SK-N-MC (cell line): ENCODE measurements at regions not wholly inside any gene's neighbourhood (a gene's known extent, or its start where the extent isn't known, plus 50 kb on each side); places are given as distances from the start of the nearest gene placed in this dataset.

ENCODE experiments used
- DNase-seq: peaks from one replicate; pipeline ENCODE4 v3.0.0-alpha.2; 2011; ENCODE audit warnings: low read depth, low spot score
- H3K27ac ChIP-seq: fragments of 200-600 bp; sonication (generic); 2 replicates; pipeline ENCODE4 v1.5.1; 2016; ENCODE audit warnings: mixed run types
- H3K36me3 ChIP-seq: fragments of 200-600 bp; sonication (generic); 2 replicates; pipeline ENCODE4 v1.6.1; 2017; ENCODE audit warnings: antibody characterized with exemption, low read length, mixed read lengths; ENCODE audit not compliant: insufficient read depth
- H3K4me3 ChIP-seq: fragments of 200-600 bp; sonication (generic); 2 replicates; pipeline ENCODE4 v1.5.1; 2016
- H3K9ac ChIP-seq: fragments of 200-600 bp; sonication (generic); 2 replicates; pipeline ENCODE4 v1.8.0; 2017; ENCODE audit warnings: mixed run types, mixed read lengths; ENCODE audit not compliant: insufficient read length
- H3K9me3 ChIP-seq: fragments of 200-600 bp; sonication (generic); 2 replicates; pipeline ENCODE4 v1.6.1; 2017; ENCODE audit warnings: low read depth, mild to moderate bottlenecking, antibody characterized with exemption, low read length, moderate library complexity, mixed read lengths
- EZH2 ChIP-seq: fragments of 200-600 bp; sonication (generic); IDR thresholded peaks from one replicate; pipeline ENCODE4 v1.6.1; 2017; ENCODE audit warnings: antibody characterized with exemption
- FOXP2 ChIP-seq: optimal IDR thresholded peaks from 2 replicates; pipeline ENCODE3; 2011; ENCODE audit warnings: mild to moderate bottlenecking, moderate library complexity; ENCODE audit not compliant: insufficient read depth; ENCODE audit errors: extremely low read length, control extremely low read depth
- POLR2AphosphoS5 ChIP-seq: IDR thresholded peaks from 2 replicates; pipeline ENCODE4 v1.6.1; 2012; ENCODE audit warnings: mild to moderate bottlenecking, low read depth, low read length, borderline replicate concordance

- Histone ChIP-seq H3K36me3 (no peaks in the 10 kb centered on the region), H3K4me3 (no peak overlapping the region), H3K9ac (no peak overlapping the region), H3K27ac (no peak overlapping the region), H3K9me3 (no peaks in the 10 kb centered on the region)
- TF ChIP-seq EZH2, result no peak
- no peak for TF ChIP-seq FOXP2
- no peak for TF ChIP-seq POLR2AphosphoS5
- DNase-seq, result no peak
Measured at GRCh38 chr10:123562811-123563580, 103.2 kb upstream of the GPR26 start.

GRCh38 chr10:123563581-123563855 is 102.6 kb upstream of the GPR26 start:
- no peaks in the 10 kb centered on the region for H3K9me3 ChIP-seq
- H3K27ac ChIP-seq, result no peak overlapping the region
- H3K36me3 ChIP-seq, result no peaks in the 10 kb centered on the region
- TF ChIP-seq FOXP2 (no peak), POLR2AphosphoS5 (no peak), EZH2 (no peak)
- H3K4me3 ChIP-seq, result no peak overlapping the region
- no peak overlapping the region for H3K9ac ChIP-seq
- DNase-seq, result no peak

- H3K36me3 ChIP-seq, result no peaks in the 10 kb centered on the region
- no peak overlapping the region for H3K4me3 ChIP-seq
- H3K9me3 ChIP-seq, result no peaks in the 10 kb centered on the region
- no peak for DNase-seq
- TF ChIP-seq POLR2AphosphoS5 (no peak), FOXP2 (no peak), EZH2 (no peak)
- H3K27ac ChIP-seq, result no peak overlapping the region
- H3K9ac ChIP-seq, result no peak overlapping the region
Measured at GRCh38 chr10:123563994-123564393, 102.2 kb upstream of the GPR26 start.

GRCh38 chr10:123564631-123565030 is 101.5 kb upstream of the GPR26 start:
- H3K27ac ChIP-seq, result no peak overlapping the region
- H3K4me3 ChIP-seq, result no peak overlapping the region
- TF ChIP-seq POLR2AphosphoS5 (no peak), FOXP2 (no peak), EZH2 (no peak)
- DNase-seq, result no peak
- H3K36me3 ChIP-seq, result no peaks in the 10 kb centered on the region
- H3K9ac ChIP-seq, result no peak overlapping the region
- no peaks in the 10 kb centered on the region for H3K9me3 ChIP-seq

- DNase-seq, result no peak
- H3K36me3 ChIP-seq, result no peaks in the 10 kb centered on the region
- TF ChIP-seq POLR2AphosphoS5, result no peak
- no peak for TF ChIP-seq FOXP2
- TF ChIP-seq EZH2, result no peak
- no peak overlapping the region for H3K9ac ChIP-seq
- H3K9me3 ChIP-seq, result no peaks in the 10 kb centered on the region
- no peak overlapping the region for H3K27ac ChIP-seq
- no peak overlapping the region for H3K4me3 ChIP-seq
Measured at GRCh38 chr10:123565691-123566660, 100.2 kb upstream of the GPR26 start.

- Histone ChIP-seq H3K4me3 (no peak overlapping the region), H3K9ac (no peak overlapping the region), H3K36me3 (no peaks in the 10 kb centered on the region), H3K27ac (no peak overlapping the region), H3K9me3 (no peaks in the 10 kb centered on the region)
- TF ChIP-seq POLR2AphosphoS5 (no peak), EZH2 (no peak), FOXP2 (no peak)
- DNase-seq, result no peak
Measured at GRCh38 chr10:123567984-123568739, 98.0 kb upstream of the GPR26 start.

GRCh38 chr10:123568751-123569150 is 97.4 kb upstream of the GPR26 start:
- Histone ChIP-seq H3K9me3 (no peaks in the 10 kb centered on the region), H3K9ac (no peak overlapping the region), H3K4me3 (no peak overlapping the region), H3K27ac (no peak overlapping the region), H3K36me3 (no peaks in the 10 kb centered on the region)
- TF ChIP-seq EZH2, result no peak
- no peak for TF ChIP-seq FOXP2
- no peak for TF ChIP-seq POLR2AphosphoS5
- no peak for DNase-seq

- Histone ChIP-seq H3K9ac (no peak overlapping the region), H3K4me3 (no peak overlapping the region), H3K27ac (no peak overlapping the region), H3K9me3 (no peaks in the 10 kb centered on the region), H3K36me3 (no peaks in the 10 kb centered on the region)
- no peak for DNase-seq
- no peak for TF ChIP-seq EZH2
- no peak for TF ChIP-seq FOXP2
- TF ChIP-seq POLR2AphosphoS5, result no peak
Measured at GRCh38 chr10:123569436-123570035, 96.6 kb upstream of the GPR26 start.
